Suprapubic skin (tissue), 4 donors: ENCODE measurements at regions not wholly inside any gene's neighbourhood (a gene's known extent, or its start where the extent isn't known, plus 50 kb on each side); places are given as distances from the start of the nearest gene placed in this dataset.

Source experiments
- POLR2A ChIP-seq, 2 donors: fragments of 450-650 bp; IDR thresholded peaks; one replicate each; pipeline ENCODE4 v1.6.1; 2017; ENCODE audit warnings: antibody characterized with exemption in 2 of 2, mild to moderate bottlenecking in 2 of 2, moderate library complexity in 2 of 2
- POLR2AphosphoS5 ChIP-seq, 3 donors: sonication (generic); formaldehyde crosslinking; IDR thresholded peaks; one replicate each; pipeline ENCODE4 v1.6.1; 2017; ENCODE audit warnings: antibody characterized with exemption in 3 of 3
- TF ChIP-seq, protein P1 (sequence below), 2 donors: fragments of 200-600 bp in 1 of 2; fragments of 450-650 bp in 1 of 2; sonication (generic) in 1 of 2; IDR thresholded peaks; one replicate each; pipeline ENCODE4 v1.5.1; 2016 to 2019; ENCODE audit warnings: antibody characterized with exemption in 2 of 2, mild to moderate bottlenecking in 1 of 2, moderate library complexity in 1 of 2

DNA sequence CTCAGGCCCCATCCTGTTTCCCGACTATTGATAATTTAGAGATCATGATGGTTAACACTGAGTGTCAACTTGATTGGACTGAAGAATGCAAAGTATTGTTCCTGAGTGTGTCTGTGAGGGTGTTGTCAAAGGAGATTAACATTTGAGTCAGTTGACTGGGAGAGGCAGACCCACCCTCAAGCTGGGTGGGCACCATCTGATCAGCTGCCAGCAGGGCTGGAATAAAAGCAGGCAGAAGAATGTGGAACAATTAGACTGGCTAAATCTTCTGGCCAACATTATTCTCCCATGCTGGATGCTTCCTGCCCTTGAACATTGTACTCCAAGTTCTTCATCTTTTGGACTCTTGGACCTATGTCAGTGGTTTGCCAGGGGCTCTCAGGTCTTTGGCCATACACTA lies 1170.0 kb upstream of the CNTN5 start:
- TF ChIP-seq POLR2AphosphoS5 (IDR thresholded peaks at IDR 0.05) = no peak
- TF ChIP-seq, protein P1, sequence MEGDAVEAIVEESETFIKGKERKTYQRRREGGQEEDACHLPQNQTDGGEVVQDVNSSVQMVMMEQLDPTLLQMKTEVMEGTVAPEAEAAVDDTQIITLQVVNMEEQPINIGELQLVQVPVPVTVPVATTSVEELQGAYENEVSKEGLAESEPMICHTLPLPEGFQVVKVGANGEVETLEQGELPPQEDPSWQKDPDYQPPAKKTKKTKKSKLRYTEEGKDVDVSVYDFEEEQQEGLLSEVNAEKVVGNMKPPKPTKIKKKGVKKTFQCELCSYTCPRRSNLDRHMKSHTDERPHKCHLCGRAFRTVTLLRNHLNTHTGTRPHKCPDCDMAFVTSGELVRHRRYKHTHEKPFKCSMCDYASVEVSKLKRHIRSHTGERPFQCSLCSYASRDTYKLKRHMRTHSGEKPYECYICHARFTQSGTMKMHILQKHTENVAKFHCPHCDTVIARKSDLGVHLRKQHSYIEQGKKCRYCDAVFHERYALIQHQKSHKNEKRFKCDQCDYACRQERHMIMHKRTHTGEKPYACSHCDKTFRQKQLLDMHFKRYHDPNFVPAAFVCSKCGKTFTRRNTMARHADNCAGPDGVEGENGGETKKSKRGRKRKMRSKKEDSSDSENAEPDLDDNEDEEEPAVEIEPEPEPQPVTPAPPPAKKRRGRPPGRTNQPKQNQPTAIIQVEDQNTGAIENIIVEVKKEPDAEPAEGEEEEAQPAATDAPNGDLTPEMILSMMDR (IDR thresholded peaks at IDR 0.05) = no peak
- no peak for TF ChIP-seq POLR2A (IDR thresholded peaks at IDR 0.05)
